Activated CD4-positive, alpha-beta T cell treated with anti-CD3 and anti-CD28 coated beads, Interleukin-2, Interleukin-4, amounts not matched to agents 100 ng/mL and 50 ng/mL, durations not matched to agents 16 hours and 8 hours (primary cell): ENCODE measurements at regions not wholly inside any gene's neighbourhood (a gene's known extent, or its start where the extent isn't known, plus 50 kb on each side); places are given as distances from the start of the nearest gene placed in this dataset.

Experiments used
- DNase-seq: peaks from one replicate; pipeline ENCODE4 v3.0.0-alpha.2; 2020; ENCODE audit warnings: low spot score

DNA sequence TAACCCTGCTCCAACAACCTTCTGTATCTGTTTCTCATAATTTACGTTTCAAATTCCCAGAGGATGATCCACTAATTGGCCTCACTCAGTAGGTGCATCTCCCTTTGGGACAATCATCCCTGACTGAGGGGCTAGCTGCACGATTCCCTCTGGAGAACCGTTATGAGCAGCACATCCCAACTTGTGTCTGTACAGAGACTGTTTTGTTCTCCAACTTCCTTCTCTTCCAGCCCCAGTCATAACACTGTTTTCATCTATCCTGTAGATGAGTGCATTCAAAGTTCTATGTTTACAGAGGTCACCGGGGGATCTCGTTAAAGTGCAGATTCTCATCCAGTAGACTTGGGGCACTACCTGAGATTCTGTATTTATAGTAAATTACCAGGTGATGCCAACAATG, 187.2 kb downstream of the REEP3 start:
- DNase-seq: no peak

DNA sequence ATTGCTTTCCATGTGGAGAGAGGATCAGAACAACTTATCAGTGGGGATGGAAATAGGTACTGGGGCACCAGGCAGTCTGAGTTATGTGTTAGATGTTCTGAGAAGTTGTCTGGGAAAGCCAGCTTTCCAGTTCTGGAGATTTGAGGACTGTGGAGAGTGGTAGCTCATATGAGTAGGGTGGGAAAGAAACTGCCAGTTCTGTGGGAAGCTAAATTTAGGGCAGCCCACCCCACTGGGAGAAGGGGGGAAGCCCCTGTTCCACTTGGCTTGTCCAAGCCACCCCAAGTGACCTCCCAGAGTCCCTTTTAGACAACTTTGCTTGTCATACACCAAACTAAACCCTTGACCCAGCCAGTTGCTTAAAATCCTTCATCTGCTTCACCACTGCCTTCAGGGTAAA, 189.5 kb downstream of the REEP3 start:
- no peak for DNase-seq

DNA sequence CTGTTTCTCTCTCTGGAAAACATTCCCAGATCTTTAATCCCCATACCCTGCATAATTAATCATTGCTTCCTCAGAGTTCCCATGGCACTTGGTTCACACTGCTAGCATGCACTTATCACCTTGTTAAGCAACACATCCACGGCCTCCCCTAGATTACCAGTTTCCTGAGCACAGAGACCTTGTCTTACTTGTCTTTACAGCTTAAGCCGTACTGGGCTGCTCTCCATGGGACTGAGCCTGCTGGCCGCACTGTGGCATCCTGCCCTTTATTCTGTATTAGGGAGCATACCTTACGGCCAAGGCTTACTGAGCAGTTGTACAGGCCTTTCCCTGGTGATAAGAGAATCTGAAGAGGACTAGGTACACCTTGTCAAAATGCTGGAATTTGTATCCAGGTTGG, 190.2 kb downstream of the REEP3 start:
- no peak for DNase-seq

DNA sequence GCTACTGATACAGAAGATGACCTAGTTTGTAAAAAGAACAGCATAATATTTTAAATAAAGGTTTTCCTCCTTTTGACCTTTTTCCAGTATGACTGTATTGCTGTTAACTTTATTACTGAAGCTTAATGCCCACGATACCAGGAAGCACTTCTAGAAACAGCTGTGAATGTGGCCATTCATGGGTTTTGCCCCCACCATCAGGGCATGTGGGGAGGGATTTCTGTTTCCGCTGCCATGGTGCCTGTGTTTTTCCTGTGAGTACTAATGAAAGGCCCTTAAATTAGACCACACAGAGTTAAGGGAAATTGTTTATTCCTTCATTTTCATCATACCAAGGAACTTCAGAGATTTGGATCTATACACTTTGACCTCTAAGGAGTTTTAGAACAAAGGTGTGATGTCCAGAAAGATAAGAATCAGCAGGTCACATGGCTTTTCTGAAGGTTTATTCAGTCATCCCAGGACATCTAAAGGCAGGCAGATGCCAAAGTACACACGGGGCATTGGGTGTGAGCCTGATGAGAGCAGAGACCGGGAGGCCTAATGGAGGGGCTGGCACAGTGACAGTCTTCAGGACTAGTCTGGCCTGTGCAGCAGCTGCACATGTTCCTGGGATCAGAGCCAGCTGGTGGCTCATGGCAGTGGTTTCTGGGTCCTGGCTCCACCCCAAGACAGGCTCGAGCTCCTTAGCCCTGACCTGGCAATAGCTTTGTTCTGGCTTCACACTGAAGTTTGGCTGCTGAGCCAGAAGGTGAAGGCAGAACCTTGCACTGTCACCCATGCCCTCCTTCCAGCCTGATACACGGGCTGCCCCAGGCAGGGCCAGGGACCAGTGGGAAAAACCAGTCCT, 190.9 kb downstream of the REEP3 start:
- DNase-seq: no peak

DNA sequence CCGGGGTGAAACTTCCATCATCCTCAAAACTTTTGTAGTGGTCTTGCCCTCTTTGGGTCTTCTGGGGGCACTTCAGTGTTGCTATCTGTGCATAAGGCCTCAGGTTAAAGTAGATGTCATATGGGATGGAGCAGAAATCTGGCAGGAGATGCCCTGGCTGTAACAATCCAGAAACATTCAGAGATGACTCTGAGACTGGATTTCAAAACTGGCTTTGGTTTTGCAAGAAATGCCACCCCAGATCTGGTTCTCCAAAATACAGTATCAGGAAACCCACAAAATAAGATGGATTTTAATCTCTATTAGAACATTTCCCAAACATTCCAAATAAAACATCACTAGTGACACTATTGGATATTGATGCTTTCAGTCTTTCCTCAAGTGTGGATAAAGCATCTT, 191.5 kb downstream of the REEP3 start:
- DNase-seq: no peak

DNA sequence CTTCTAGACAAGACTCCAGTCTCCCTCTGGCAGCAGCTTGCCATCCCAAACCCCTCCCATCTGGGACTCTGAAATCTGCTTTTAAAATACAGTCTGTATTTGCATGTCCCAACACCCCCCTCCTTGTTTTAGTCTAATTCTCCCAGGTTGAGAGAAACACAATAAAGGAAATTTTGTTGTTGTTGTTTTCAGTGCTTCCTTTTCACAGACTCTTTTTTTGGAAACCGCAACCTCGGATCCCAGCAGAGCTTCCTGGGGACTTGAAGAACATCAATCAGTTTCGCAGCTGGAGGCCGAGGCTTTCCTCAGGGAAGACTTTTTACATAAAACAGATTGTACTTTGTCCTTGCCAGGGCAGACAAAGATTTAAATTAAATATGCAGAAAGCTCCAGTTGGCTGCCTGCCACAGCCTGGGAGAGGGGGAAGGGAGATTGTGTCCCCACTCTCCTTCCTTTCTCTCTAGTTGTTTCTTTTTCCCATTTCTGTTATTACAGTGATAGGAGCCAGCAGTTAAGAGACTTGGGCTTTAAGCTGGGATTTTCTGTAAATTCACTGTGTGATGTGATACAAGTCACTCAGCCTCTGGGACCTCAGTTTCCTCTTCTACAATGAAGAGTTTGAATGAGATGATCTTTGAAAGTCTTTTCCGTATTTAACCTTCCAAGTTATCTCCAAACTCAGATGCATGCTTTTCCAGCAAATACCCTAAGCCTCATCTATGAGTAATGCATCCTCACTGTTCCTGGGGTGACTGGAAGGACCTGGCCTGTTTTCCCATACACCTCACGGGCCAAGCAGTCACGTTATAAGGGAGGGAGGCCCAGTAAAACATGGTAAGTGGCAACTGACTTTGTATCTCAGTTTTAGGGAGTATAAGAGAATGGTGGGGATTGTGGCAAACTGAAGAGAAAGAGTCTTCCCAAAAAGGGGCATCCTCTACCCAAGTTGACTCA, 192.3 kb downstream of the REEP3 start:
- DNase-seq: no peak

DNA sequence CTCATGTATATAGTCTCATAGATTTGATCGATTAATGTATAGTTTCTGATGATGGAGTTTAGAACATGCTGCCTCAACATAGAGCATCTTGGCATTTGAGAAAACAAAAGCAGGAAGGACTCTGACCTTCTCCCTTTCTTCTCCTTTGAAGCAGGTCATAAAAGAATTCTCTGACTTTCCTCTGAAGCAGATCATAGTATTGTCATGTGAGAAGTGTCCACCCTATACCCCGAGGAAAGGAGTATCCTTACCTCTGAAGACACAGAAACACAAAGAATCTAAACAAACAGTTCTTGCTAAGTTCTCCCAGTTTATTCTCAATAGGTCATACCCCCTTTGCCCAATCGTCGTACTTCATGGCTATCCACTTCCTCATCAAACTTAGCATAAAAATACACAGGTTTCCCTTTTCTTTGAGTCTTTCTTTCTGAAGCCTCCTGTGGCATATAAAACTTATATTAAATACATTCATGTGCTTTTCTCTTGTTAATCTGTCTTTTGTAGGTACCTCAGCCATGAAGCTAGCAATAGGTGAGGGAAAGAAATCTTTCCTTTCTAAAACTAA, 194.9 kb downstream of the REEP3 start:
- DNase-seq: no peak

DNA sequence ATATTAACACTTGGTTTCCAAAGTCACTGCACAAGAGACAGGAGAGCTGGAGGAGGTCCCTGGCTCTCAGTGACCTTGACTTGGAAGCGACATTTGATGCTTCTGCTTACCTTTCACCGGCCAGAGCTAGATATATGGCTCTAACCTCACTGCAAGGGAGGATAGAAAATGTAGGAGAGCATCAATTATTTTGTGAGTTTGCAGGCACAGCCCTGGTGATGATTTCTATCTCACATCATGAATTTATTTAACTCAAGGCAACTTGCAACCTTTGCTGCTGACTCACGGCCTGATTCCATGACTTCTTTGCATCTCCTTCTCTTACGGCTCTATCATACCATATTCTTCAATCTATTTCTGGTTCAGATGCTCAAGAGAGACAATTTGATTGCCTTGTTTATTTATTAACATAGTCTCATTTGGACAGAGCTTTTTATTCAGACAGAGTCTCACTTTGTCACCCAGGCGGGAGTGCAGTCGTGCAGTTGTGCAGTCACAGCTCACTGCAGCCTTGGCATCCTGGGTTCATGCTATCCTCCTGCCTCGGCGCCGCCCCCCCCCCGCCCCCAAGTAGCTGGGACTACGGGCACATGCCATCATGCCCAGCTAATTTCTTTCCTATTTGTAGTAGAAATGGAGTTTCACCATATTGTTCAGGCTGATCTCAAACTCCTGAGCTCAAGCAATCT, 196.0 kb downstream of the REEP3 start:
- DNase-seq: no peak

DNA sequence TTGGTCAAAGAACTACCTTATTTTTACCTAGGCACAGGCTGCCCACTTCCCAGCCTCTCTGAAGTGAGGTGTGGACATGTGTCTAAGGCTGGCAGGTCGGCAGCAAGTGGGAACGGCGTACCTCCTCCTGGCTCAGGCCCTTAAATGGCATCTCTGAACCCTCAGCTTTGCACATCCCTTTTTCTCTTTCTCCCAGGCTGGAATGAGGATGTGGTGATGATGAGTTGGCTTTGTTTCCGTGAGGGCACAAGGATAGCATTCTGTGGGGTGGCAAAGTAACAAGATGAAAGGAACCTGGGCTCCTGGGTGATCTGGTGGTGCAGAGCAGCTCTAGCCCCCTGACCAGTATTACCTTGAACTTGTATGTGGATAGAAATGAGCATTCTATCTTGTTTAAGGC, 196.8 kb downstream of the REEP3 start:
- DNase-seq: no peak

DNA sequence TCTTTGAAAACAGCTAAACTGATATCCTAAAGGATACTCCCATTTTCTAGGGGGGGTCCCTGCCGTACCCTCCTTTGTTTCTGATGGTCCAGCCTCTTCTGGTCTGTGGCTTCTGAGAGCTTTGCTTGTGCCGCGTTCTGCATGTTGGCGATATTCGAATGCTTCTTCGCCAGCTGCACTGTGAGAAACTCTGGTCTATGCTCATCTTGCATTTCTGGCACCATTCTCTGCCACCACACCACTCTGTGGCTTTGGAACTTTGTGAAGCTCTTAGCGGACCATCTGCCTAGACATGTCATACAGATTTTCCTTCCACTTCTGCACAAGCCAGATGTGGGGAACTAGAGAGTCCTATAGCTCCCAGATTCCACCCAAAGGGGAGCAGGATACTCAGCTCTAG, 197.2 kb downstream of the REEP3 start:
- DNase-seq: no peak

DNA sequence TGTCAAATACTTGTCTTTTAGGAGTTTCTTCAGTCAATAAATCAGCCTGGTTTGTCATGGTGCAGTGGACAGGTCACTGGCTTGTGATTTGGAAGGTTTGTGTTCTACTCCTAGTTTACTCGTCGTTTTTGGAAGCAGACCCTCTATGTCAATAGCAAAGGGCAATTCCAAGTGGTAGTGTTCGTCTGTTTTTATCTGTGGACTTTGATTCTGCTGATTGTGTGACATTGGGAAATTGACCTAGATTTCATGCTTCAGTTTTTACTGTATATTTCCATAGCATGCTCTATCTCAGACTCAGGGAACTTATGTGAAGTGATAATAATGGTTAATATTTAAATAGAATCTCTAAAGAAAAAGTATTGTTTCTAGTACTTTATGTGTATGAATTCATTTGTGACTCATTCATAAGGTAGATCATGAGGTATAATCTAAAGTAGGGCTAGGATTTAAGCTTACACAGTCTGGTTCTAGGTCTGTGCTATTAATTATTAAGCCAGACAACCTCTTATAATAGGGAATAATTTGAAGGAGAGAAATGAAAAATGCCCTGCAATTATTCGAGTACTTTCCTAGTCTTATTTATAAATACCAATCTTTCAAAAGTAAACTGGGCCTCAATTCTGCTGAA, 198.1 kb downstream of the REEP3 start:
- no peak for DNase-seq

DNA sequence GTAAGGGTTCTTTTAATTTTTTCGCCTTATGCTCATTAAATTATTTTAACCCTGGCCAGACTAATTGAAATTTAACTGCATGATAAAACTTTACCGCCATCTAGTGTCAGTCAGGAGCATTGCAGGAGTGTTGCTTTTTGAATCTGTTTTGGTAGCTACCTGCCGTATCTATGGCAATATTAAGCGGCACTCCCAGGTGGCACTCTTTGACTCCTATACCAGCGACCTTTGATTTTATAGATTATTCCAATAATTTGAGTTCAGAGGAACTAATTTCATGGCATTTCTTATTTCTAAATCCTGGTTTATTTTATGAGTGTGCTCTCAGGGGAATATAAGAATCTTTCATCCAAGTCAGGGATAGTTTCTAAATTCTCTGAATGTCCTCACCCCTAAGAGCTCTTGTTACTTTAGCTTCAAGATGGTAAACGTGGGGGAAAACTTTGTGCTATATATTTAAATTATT, 198.9 kb downstream of the REEP3 start:
- DNase-seq: peak; percentile 77

DNA sequence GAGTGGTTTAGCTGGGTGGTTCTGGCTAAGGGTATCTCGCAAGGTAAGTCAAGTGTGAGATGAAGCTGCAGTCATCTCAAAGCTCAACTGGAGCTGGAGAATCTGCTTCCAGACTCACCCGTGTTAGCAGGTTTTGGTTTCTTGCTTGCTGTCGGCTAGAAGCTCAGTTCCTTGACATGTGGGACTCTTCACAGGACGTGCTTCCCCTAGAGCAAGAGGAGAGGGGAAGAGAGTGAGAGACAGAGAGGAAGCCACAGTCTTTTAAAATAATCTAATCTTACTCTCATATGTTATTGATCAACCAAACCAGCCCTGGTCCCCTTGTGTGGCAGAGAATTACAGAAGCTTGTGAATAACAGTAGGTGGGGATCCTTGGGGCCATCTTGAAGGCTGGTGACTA, 199.5 kb downstream of the REEP3 start:
- DNase-seq: no peak

DNA sequence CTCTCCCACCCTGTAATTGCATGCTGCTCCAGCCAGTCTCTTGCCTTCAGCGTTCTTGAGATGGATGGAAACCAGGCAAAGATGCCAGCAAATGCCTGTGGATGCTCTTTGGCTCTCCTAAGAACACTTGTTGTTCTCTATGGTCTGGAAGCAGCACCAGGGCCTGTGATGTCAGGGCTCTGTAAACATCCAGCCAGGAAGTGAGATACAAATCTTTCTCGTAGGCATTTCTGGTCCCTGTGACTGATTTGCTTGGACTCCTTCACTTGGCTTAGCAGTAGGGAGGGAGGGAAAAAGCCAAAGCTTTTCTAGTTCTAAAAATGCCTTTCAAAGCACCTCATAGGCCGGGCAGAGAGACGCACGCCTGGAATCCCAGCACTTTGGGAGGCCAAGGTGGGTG, 201.3 kb downstream of the REEP3 start:
- no peak for DNase-seq

DNA sequence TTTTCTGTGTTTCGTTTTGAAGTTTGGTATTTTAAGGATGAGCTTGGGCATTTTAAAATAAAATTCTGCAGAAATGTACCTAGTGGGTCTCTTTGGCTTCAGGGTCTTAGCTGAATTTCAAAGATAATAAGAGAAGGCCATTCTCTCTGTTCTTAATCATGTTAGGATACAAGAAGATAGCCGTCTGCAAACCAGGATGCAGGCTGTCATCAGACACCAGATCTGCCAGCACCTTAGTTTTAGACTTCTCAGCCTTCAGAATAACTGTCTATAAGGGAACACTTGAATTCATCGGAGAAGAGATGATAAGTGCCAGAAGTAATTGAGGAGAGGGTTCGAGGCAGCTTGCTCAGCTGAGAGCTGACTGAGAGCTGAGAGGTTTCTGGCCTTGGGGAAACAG, 202.1 kb downstream of the REEP3 start:
- DNase-seq: no peak

DNA sequence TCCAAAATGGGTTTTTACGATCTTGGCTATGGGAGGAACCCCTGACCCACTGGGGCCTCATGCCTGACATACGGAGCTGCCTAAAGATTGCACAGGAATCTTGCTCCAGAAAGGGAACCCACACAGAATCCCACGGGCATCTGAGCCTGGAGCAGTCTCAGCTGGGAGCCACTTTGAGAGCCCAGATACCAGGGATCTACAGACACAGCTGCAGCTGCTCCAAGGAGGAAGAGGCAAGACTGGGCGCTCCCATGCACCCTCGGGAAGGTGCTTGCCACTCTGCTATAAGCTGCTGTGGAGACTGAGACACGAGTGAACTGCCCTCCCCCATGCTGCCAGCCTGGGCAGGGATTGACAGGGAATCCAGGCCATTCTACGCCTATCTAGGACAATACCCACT, 202.5 kb downstream of the REEP3 start:
- no peak for DNase-seq

DNA sequence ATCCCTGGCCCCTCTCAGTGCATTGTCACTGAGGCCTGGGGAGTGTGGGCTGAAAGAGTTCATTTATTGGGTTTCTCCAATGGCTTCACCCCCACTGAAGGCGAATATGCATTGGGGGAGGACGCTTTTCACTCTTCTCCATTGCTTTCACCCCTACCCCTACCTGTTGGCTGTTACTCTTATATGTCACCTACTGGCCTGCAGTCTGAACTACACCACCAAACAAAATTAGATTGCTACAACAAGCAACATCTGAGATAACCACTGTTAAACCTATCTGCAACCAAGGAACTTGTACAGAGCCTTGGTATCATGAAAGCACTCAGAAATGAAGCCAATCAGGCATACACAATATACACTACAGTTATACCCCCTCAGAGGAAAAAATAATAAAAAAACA, 203.7 kb downstream of the REEP3 start:
- no peak for DNase-seq

DNA sequence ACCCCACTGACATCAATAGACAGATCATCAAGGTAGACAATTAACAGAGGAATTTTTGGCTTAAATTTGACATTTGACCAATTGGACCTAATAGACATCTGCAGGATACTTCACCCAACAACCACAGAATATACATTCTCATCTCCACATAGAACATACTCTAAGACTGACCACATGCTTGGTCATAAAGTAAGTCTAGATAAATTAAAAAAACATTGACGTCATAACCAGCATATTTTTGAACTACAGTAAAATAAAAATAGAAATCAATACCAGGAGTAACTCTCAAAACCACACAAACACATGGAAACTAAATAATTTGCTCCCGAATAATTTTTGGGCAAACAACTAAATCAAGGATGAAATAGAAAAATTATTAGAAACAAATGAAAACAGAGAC, 205.7 kb downstream of the REEP3 start:
- no peak for DNase-seq

DNA sequence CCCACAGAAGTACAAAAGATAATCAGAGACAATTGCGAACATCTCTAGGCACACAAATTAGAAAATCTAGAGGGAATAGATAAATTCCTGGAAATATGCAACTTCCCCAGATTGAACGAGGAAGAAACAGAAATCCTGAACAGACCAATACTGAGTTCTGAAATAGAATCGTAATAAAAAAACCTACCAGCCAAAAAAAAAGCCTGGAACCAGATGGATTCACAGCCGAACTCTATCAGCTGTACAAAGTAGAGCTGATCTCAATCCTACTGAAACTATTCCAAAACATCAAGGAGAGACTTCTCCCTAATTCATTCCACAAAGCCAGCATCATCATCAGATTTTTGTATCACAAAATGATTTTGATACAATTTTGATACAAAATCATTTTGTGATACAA, 206.4 kb downstream of the REEP3 start:
- DNase-seq: no peak

DNA sequence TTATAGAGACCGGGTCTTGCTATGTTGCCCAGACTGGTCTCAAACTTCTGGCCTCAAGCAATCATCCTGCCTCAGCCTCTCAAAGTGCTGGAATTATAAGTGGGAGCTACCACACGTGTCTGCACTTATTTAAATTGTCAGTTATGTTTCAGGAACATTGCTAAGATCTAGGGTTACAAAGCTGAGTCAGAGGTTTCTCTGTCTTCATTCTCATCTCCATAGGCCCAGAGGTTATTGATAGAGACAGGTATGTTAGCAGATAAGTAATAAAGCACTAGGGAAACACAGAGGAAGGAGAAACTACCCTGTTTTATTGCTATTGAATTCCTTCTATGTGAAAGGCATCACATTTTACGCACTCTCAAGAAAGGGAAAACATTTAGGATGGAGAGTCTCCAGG, 214.1 kb downstream of the REEP3 start:
- no peak for DNase-seq

DNA sequence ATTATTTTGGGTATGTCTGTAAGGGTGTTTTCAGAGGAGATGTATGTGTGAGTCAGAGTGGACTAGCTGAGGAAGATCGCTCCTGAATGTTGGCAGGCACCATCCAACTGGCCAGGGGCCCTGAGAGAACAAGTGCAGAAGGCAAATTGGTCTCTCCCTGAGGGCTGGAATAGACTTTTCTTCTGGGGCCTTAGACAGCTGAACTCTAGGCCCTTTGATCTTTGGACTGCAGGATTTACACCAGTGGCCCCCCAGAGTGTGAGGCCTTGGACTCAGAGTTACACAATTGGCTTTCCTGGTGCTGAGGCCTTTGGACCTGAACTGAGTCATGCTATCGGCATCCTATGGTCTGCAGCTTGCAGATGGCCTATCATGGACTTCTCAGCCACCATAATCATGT, 217.2 kb downstream of the REEP3 start:
- DNase-seq: no peak
